OCI-LY7 (cell line): ENCODE measurements at regions not wholly inside any gene's neighbourhood (a gene's known extent, or its start where the extent isn't known, plus 50 kb on each side); places are given as distances from the start of the nearest gene placed in this dataset.

Experiments
- BruUV-seq: library from RNA; stranded (reverse); fragments of 400-500 nt; replicated peaks from 2 replicates; lab custom pipeline; 2021; lab: Mats Ljungman, UMichigan
- CTCF ChIA-PET: fragments of 300-600 bp; sonication (Branson Sonifier 250); formaldehyde crosslinking; loops from one replicate; lab custom pipeline; 2022; ENCODE audit warnings: antibody characterized with exemption; ENCODE audit not compliant: unreplicated experiment; lab: Charles Lee
- POLR2A ChIA-PET: fragments of 300-600 bp; sonication (Branson Sonifier 250); formaldehyde crosslinking; loops from one replicate; lab custom pipeline; 2022; ENCODE audit warnings: antibody characterized with exemption; lab: Charles Lee
- DNase-seq: peaks from one replicate; pipeline ENCODE4 v3.0.0-alpha.2; 2015; ENCODE audit warnings: low spot score
- H2AFZ ChIP-seq: fragments of 200-600 bp; sonication (generic), shearing (Covaris generic); 2 replicates; pipeline ENCODE4 v1.6.1; 2014; ENCODE audit warnings: mild to moderate bottlenecking, antibody characterized with exemption, low read length, moderate library complexity
- H3K27ac ChIP-seq: fragments of 200-600 bp; sonication (generic); 2 replicates; pipeline ENCODE4 v1.5.1; 2014; ENCODE audit warnings: mixed run types, low read depth, mild to moderate bottlenecking, moderate library complexity, low read length, inconsistent platforms; ENCODE audit not compliant: poor library complexity, severe bottlenecking
- H3K36me3 ChIP-seq: fragments of 200-600 bp; sonication (generic); 2 replicates; pipeline ENCODE4 v1.6.1; 2014; ENCODE audit warnings: mild to moderate bottlenecking, antibody characterized with exemption, low read length, moderate library complexity, mixed read lengths; ENCODE audit not compliant: insufficient read depth
- H3K4me1 ChIP-seq: fragments of 200-600 bp; sonication (generic); 2 replicates; pipeline ENCODE4 v1.5.1; 2014; ENCODE audit warnings: mild to moderate bottlenecking, low read length; ENCODE audit not compliant: insufficient read depth, poor library complexity, severe bottlenecking
- H3K4me2 ChIP-seq: fragments of 200-600 bp; sonication (generic); 2 replicates; pipeline ENCODE4 v1.6.1; 2014; ENCODE audit warnings: mild to moderate bottlenecking, low read length
- H3K4me3 ChIP-seq: fragments of 200-600 bp; sonication (generic); 2 replicates; pipeline ENCODE4 v1.5.1; 2014; ENCODE audit warnings: mild to moderate bottlenecking, low read depth, low read length; ENCODE audit not compliant: poor library complexity, severe bottlenecking
- H3K79me2 ChIP-seq: fragments of 200-600 bp; sonication (generic); 2 replicates; pipeline ENCODE4 v1.6.1; 2016; ENCODE audit warnings: low read depth, mild to moderate bottlenecking, low read length, moderate library complexity, mixed read lengths; ENCODE audit not compliant: insufficient read depth
- H3K9me2 ChIP-seq: fragments of 200-600 bp; sonication (generic); 2 replicates; pipeline ENCODE4 v1.6.1; 2016; ENCODE audit warnings: mild to moderate bottlenecking, low read length, mixed read lengths; ENCODE audit not compliant: insufficient read depth
- H3K9me3 ChIP-seq: fragments of 200-600 bp; sonication (generic); 2 replicates; pipeline ENCODE4 v1.6.1; 2014; ENCODE audit warnings: mild to moderate bottlenecking, mixed run types, low read length, mixed read lengths
- H4K20me1 ChIP-seq: fragments of 200-600 bp; sonication (generic); 2 replicates; pipeline ENCODE4 v1.6.1; 2014; ENCODE audit warnings: mild to moderate bottlenecking, antibody characterized with exemption, low read length, moderate library complexity, mixed read lengths; ENCODE audit not compliant: insufficient read depth
- CTCF ChIP-seq: fragments of 200-600 bp; sonication (generic); conservative IDR thresholded peaks from 2 replicates; pipeline ENCODE4 v1.5.1; 2014; ENCODE audit warnings: mild to moderate bottlenecking, antibody characterized with exemption, low read length, moderate library complexity, mixed read lengths
- EZH2phosphoT487 ChIP-seq: fragments of 200-600 bp; sonication (generic); IDR thresholded peaks from 2 replicates; pipeline ENCODE4 v1.6.1; 2018; ENCODE audit warnings: low read depth, borderline replicate concordance, mild to moderate bottlenecking, mixed run types, antibody characterized with exemption, low read length, moderate library complexity, mixed read lengths
- intact Hi-C: fragments of 100-400 bp; cut with micrococcal nuclease; formaldehyde crosslinking; loops from one replicate; pipeline ENCODE4 v1.10.0; 2022; ENCODE audit not compliant: unreplicated experiment

- no peaks in the 10 kb centered on the region for H3K4me1 ChIP-seq
- no peaks in the 10 kb centered on the region for H3K36me3 ChIP-seq
- no TSS peak for BruUV-seq
- TF ChIP-seq CTCF (no peak), EZH2phosphoT487 (no peak)
- intact Hi-C loops = no loop called here
- no peaks in the 10 kb centered on the region for H3K9me3 ChIP-seq
- H3K9me2 ChIP-seq = no peaks in the 10 kb centered on the region
- H3K4me3 ChIP-seq = no peak overlapping the region
- H3K27ac ChIP-seq = no peak overlapping the region
- CTCF ChIA-PET = no interaction called here
- POLR2A ChIA-PET = interaction anchor here (0.7 kb wide), 2 partner anchors 15 to 94 kb away, joined by 4 read pairs; no protein-coding TSS in a partner anchor
- H4K20me1 ChIP-seq = no peaks in the 10 kb centered on the region
- DNase-seq = no peak
- no peaks in the 10 kb centered on the region for H3K79me2 ChIP-seq
- H3K4me2 ChIP-seq = no peak overlapping the region
- no peak overlapping the region for H2AFZ ChIP-seq
Measured at GRCh38 chr20:39878809-39879208, 810.2 kb downstream of the MAFB start.

- no peak overlapping the region for H3K4me2 ChIP-seq
- no peaks in the 10 kb centered on the region for H3K4me1 ChIP-seq
- no peaks in the 10 kb centered on the region for H3K9me2 ChIP-seq
- no peaks in the 10 kb centered on the region for H3K79me2 ChIP-seq
- no peak overlapping the region for H3K4me3 ChIP-seq
- DNase-seq = no peak
- no peak overlapping the region for H2AFZ ChIP-seq
- no TSS peak for BruUV-seq
- no peaks in the 10 kb centered on the region for H4K20me1 ChIP-seq
- H3K27ac ChIP-seq = no peak overlapping the region
- H3K9me3 ChIP-seq = no peaks in the 10 kb centered on the region
- intact Hi-C loops = no loop called here
- POLR2A ChIA-PET = interaction anchor here (0.7 kb wide), 2 partner anchors 14 to 94 kb away, joined by 4 read pairs; no protein-coding TSS in a partner anchor
- TF ChIP-seq CTCF (no peak), EZH2phosphoT487 (no peak)
- CTCF ChIA-PET = no interaction called here
- H3K36me3 ChIP-seq = no peaks in the 10 kb centered on the region
Measured at GRCh38 chr20:39878320-39878719, 810.7 kb downstream of the MAFB start.

DNA sequence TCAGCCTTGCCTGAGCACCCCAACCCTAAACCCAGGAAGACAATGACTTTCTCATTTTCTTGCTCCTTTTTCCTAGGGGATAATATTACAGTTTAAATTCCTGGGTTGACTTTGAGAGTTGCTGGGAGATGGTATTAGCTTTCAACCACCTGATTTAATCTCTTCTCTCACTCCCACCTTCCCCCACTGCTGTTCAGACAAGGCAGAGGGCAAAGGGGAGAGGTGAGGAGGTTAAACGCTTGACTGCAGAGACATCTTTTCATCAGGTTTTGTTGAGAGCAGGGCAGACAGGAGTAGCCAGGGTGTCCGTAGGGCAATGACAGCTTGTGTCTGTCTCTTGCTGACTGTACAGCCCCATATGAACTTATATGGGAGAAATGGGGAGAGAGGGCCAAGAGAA, 811.2 kb downstream of the MAFB start:
- H3K4me3 ChIP-seq = no peak overlapping the region
- H3K79me2 ChIP-seq = no peaks in the 10 kb centered on the region
- H3K9me3 ChIP-seq = no peaks in the 10 kb centered on the region
- TF ChIP-seq CTCF (no peak), EZH2phosphoT487 (no peak)
- no peaks in the 10 kb centered on the region for H3K9me2 ChIP-seq
- no peak overlapping the region for H3K4me2 ChIP-seq
- POLR2A ChIA-PET = no interaction called here
- H3K36me3 ChIP-seq = no peaks in the 10 kb centered on the region
- CTCF ChIA-PET = no interaction called here
- intact Hi-C loops = no loop called here
- no peak overlapping the region for H2AFZ ChIP-seq
- BruUV-seq = no TSS peak
- DNase-seq = no peak
- H3K4me1 ChIP-seq = no peaks in the 10 kb centered on the region
- H4K20me1 ChIP-seq = no peaks in the 10 kb centered on the region
- no peak overlapping the region for H3K27ac ChIP-seq
